Upper lobe of right lung (tissue), 1 donor: ENCODE measurements at regions not wholly inside any gene's neighbourhood (a gene's known extent, or its start where the extent isn't known, plus 50 kb on each side); places are given as distances from the start of the nearest gene placed in this dataset.
A peak's percentile ranks its signal among the peaks of the same experiment; 100 is the strongest.

Experiments used
- ATAC-seq: fragments of 200-7000 bp; cut with Tn5 transposase; one replicate; pipeline ENCODE4 v1.9.1; 2020; ENCODE audit warnings: mild to moderate bottlenecking, moderate library complexity
- DNase-seq: peaks from one replicate; pipeline ENCODE4 v3.0.0-alpha.2; 2020
- H3K27ac ChIP-seq: fragments of 200-600 bp; one replicate; pipeline ENCODE4 v1.8.0; 2022
- H3K27me3 ChIP-seq: fragments of 200-600 bp; one replicate; pipeline ENCODE4 v1.8.0; 2022; ENCODE audit warnings: mild to moderate bottlenecking
- H3K36me3 ChIP-seq: fragments of 200-600 bp; one replicate; pipeline ENCODE4 v1.8.0; 2022
- H3K4me1 ChIP-seq: fragments of 200-600 bp; one replicate; pipeline ENCODE4 v1.8.0; 2022
- H3K4me3 ChIP-seq: fragments of 200-600 bp; one replicate; pipeline ENCODE4 v1.8.0; 2022; ENCODE audit warnings: mild to moderate bottlenecking
- H3K9me3 ChIP-seq: fragments of 200-600 bp; one replicate; pipeline ENCODE4 v1.8.0; 2022
- intact Hi-C: fragments of 100-400 bp; cut with DNase I; formaldehyde crosslinking; loops from one replicate; pipeline ENCODE4 v1.11.0; 2022
- TF ChIP-seq, protein P1 (sequence below): fragments of 200-600 bp; IDR thresholded peaks from one replicate; pipeline ENCODE4 v1.8.0; 2022; ENCODE audit warnings: antibody characterized with exemption
- donor health status: DM: no; HTN: yes; CAD: no; lungs with severe emphysema.

DNA sequence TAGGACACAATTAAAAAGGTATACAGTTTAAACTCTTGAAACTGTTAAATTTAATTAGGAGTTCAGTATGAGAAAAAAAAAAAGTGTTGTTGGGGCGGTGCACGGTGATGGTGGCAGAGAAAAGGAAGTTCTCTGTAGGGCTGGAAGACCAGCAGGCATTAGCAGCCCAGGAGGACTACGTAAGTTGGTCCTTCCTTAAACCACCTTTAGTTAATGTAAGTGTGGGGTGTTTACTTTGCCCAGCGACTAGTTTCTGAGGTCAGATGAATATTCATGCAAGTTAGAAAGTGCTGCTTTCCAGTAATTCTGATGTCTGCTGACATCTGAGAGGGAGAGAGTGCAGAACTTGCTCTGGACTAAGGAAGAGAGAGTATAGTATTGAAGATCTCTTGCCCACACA, 54.9 kb downstream of the NKX2-1 start:
- DNase-seq = no peak
- intact Hi-C loops = no loop called here
- TF ChIP-seq, protein P1, sequence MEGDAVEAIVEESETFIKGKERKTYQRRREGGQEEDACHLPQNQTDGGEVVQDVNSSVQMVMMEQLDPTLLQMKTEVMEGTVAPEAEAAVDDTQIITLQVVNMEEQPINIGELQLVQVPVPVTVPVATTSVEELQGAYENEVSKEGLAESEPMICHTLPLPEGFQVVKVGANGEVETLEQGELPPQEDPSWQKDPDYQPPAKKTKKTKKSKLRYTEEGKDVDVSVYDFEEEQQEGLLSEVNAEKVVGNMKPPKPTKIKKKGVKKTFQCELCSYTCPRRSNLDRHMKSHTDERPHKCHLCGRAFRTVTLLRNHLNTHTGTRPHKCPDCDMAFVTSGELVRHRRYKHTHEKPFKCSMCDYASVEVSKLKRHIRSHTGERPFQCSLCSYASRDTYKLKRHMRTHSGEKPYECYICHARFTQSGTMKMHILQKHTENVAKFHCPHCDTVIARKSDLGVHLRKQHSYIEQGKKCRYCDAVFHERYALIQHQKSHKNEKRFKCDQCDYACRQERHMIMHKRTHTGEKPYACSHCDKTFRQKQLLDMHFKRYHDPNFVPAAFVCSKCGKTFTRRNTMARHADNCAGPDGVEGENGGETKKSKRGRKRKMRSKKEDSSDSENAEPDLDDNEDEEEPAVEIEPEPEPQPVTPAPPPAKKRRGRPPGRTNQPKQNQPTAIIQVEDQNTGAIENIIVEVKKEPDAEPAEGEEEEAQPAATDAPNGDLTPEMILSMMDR = no peak
- Histone ChIP-seq H3K27ac (no peak overlapping the region), H3K4me1 (no peaks in the 10 kb centered on the region), H3K27me3 (peaks cover 10% of the 10 kb centered on the region), H3K36me3 (no peaks in the 10 kb centered on the region), H3K9me3 (no peaks in the 10 kb centered on the region), H3K4me3 (no peak overlapping the region)
- peak; percentile 45 for ATAC-seq

- no peak for DNase-seq
- TF ChIP-seq, protein P1 = no peak
- Histone ChIP-seq H3K27me3 (peaks cover 10% of the 10 kb centered on the region), H3K36me3 (no peaks in the 10 kb centered on the region), H3K9me3 (no peaks in the 10 kb centered on the region), H3K4me3 (no peak overlapping the region), H3K4me1 (no peaks in the 10 kb centered on the region), H3K27ac (no peak overlapping the region)
- intact Hi-C loops = no loop called here
- no peak for ATAC-seq
Observed at GRCh38 chr14:36462890-36463289, 57.1 kb downstream of the NKX2-1 start.

- ATAC-seq = no peak
- peaks cover 7% of the 10 kb centered on the region for H3K4me1 ChIP-seq
- peaks cover under 1% of the 10 kb centered on the region for H3K27me3 ChIP-seq
- intact Hi-C loops = no loop called here
- DNase-seq = no peak
- TF ChIP-seq, protein P1 = no peak
- no peaks in the 10 kb centered on the region for H3K9me3 ChIP-seq
- no peak overlapping the region for H3K4me3 ChIP-seq
- H3K27ac ChIP-seq = peak overlapping the region; percentile 43
- no peaks in the 10 kb centered on the region for H3K36me3 ChIP-seq
Observed at GRCh38 chr14:36455241-36455627, 64.8 kb downstream of the NKX2-1 start.

DNA sequence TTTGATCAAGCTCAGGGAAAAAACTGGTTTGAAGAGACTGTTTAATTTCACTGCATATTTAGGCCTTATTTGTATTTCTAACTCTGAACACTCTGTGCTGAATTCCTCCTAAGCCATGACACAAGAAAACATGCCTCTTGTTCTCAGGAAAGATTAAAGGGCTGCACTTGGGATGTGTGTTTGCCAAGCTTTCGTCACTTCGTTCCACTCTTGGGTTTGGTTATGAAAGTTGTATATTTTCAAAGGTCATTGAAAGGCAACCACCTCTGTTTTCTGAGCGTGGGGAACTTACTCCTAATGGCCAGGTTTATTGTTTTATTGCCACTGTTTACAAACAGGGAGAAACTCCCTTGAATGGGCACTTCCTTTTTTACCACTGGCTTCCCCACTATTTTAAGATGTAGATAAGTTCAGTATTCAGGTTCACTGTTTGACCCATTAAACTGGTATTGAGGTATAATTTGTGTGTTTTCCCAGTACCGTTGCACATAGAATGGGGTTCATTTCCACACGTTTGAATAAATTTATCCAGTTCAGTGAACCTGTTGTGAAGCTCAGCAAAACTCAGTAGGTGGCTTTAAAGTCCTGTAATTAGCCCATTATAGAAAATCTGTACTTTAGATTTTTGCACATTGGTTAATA, 65.3 kb downstream of the NKX2-1 start:
- no peaks in the 10 kb centered on the region for H3K9me3 ChIP-seq
- H3K4me3 ChIP-seq = no peak overlapping the region
- H3K27me3 ChIP-seq = no peaks in the 10 kb centered on the region
- H3K27ac ChIP-seq = peak overlapping the region; percentile 61
- no peak for DNase-seq
- peak; percentile 78 for ATAC-seq
- peaks cover 7% of the 10 kb centered on the region for H3K4me1 ChIP-seq
- TF ChIP-seq, protein P1 = no peak
- intact Hi-C loops = no loop called here
- no peaks in the 10 kb centered on the region for H3K36me3 ChIP-seq

- Histone ChIP-seq H3K27ac (no peak overlapping the region), H3K27me3 (no peaks in the 10 kb centered on the region), H3K9me3 (no peaks in the 10 kb centered on the region), H3K4me3 (no peak overlapping the region), H3K36me3 (no peaks in the 10 kb centered on the region), H3K4me1 (peaks cover 7% of the 10 kb centered on the region)
- no peak for ATAC-seq
- TF ChIP-seq, protein P1 = no peak
- no peak for DNase-seq
- intact Hi-C loops = no loop called here
Observed at GRCh38 chr14:36452860-36453259, 67.2 kb downstream of the NKX2-1 start.
